ENCODE measurements at regions not wholly inside any gene's neighbourhood (a gene's known extent, or its start where the extent isn't known, plus 50 kb on each side); places are given as distances from the start of the nearest gene placed in this dataset.

DNA sequence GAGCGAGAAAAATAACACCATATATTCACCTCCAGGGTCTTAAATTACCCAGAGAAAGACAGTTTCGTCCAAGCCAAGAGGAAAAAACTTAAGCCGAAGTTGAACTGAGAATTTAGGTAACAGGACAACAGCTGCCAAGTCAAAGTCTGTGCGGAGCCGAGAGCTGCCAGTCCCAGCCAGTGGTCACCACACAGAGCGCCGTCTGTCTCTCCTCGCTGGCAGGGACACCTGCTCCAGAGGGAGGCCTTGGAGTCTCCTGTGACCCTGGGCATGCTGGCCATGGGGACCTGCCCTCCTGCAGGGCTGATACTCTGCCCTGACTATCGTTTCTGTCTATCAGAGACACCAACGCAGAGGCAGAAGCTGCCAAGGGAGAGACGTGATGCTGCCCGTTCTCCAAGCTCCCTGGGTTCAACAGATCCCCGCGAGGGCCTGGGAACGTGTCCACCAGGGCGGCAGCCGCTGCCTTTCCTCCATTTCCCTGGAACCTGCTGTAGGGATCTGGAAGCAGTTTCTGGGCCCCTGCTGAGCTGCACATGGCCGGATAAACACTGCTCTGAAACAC is 341.3 kb downstream of the SMOC2 start:
- H3K27me3 Mint-ChIP-seq, result peaks cover 33% of the 10 kb centered on the region
- DNase-seq, result no peak
- no peak for ATAC-seq
- no peaks in the 10 kb centered on the region for H3K4me1 Mint-ChIP-seq
- H3K4me3 Mint-ChIP-seq, result no peak overlapping the region
- H3K27ac Mint-ChIP-seq, result no peak overlapping the region
- no peaks in the 10 kb centered on the region for H3K36me3 Mint-ChIP-seq (ENCODE audit: low read depth)
- no peaks in the 10 kb centered on the region for H3K9me3 ChIP-seq (ENCODE audit: control insufficient read depth, low read length, poor library complexity, severe bottlenecking)

DNA sequence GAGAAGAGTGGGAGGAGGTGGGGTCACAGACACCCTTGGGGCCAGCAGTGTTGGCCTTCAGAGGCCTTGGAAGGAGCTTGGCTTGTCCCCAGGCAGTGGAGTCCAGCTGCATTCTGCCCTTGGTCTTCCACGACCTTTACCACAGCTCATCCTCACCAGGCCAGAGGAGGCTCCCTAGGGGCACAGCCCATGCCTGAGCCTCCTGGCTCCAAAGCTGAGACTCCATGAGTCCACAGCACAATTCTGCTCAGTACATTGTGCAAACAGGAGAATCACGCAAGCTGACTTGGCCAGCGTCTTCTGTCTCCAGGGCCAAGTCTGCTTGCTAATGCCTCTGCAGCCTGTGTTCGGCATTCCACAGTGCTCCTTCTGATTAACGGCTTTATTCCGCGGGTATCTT is 337.2 kb downstream of the SMOC2 start:
- Mint-ChIP-seq H3K4me1 (no peaks in the 10 kb centered on the region), H3K27me3 (peaks cover 14% of the 10 kb centered on the region), H3K27ac (no peak overlapping the region), H3K4me3 (no peak overlapping the region), H3K36me3 (ENCODE audit: low read depth) (no peaks in the 10 kb centered on the region)
- DNase-seq (no peak), ATAC-seq (no peak)
- H3K9me3 ChIP-seq (ENCODE audit: control insufficient read depth, low read length, poor library complexity, severe bottlenecking), result no peaks in the 10 kb centered on the region

DNA sequence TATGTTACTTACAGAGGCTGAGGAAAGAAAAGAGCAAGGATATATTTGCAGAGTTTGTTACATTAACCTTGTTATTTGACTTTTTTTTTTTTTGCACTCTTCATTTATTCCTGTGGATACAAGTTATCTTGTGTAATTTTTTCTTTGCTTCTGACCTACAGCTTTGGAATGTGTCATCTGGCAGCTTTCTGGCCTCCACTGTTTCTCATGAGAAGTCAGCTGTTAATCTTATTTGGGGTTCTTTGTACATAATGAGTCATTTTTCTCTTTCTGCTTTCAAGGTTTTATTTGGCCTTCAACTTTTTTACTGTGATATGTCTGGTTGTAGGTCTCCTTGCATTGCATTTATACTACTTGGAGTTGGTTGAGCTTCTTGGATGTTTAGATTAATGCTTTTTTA is 333.4 kb downstream of the SMOC2 start:
- Mint-ChIP-seq H3K27ac (no peak overlapping the region), H3K27me3 (peaks cover 14% of the 10 kb centered on the region)
- ATAC-seq, result no peak

DNA sequence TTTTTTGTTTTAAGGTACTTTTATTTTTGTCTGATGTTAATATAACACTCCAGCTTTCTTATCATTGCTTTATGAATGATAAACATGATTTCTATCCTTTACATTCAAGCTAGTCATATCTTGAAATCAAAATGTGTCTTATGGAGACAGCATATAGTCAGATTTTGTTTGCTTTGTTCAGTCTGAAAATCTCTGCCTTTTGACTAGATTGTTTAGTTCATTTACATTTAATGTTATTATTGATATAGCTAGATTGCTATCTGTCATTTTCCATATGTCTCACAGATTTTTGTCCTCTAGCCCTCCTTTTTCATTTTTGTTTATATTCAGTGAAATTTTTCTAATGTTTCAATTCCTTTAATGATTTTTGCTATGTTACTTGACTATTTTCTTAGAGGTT is 332.8 kb downstream of the SMOC2 start:
- ATAC-seq, result no peak
- Mint-ChIP-seq H3K4me3 (no peak overlapping the region), H3K4me1 (no peaks in the 10 kb centered on the region), H3K36me3 (ENCODE audit: low read depth) (no peaks in the 10 kb centered on the region), H3K27me3 (peaks cover 14% of the 10 kb centered on the region), H3K27ac (no peak overlapping the region)
- no peaks in the 10 kb centered on the region for H3K9me3 ChIP-seq (ENCODE audit: control insufficient read depth, low read length, poor library complexity, severe bottlenecking)
- DNase-seq, result no peak

More for the DNA sequence above, 333.4 kb downstream of the SMOC2 start:
- no peak overlapping the region for H3K4me3 Mint-ChIP-seq
- no peaks in the 10 kb centered on the region for H3K4me1 Mint-ChIP-seq
- no peaks in the 10 kb centered on the region for H3K36me3 Mint-ChIP-seq (ENCODE audit: low read depth)
- H3K9me3 ChIP-seq (ENCODE audit: control insufficient read depth, low read length, poor library complexity, severe bottlenecking), result no peaks in the 10 kb centered on the region
- DNase-seq, result no peak

DNA sequence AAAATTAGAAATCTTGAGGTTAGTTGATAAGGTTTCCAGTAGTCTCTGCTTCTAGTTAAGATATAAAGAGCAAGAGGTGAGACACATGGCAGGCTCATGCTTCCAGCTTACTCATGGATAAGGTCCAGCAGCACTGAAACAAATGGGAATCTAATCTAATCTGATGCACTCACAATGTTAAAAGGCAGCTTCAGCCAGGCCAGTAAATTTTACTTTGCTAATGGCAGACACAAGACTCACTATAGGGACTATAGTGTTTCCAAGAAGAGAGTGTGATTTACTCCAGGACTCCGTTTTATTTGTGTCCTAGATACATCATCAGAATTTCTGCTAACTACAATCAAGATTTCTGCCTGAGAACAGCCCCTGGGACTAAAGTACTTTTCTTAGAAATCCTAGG is 324.8 kb downstream of the SMOC2 start:
- Mint-ChIP-seq H3K4me1 (no peaks in the 10 kb centered on the region), H3K27ac (no peak overlapping the region), H3K36me3 (ENCODE audit: low read depth) (no peaks in the 10 kb centered on the region), H3K27me3 (peaks cover 4% of the 10 kb centered on the region), H3K4me3 (no peak overlapping the region)
- no peak for DNase-seq
- no peaks in the 10 kb centered on the region for H3K9me3 ChIP-seq (ENCODE audit: control insufficient read depth, low read length, poor library complexity, severe bottlenecking)
- ATAC-seq, result no peak

DNA sequence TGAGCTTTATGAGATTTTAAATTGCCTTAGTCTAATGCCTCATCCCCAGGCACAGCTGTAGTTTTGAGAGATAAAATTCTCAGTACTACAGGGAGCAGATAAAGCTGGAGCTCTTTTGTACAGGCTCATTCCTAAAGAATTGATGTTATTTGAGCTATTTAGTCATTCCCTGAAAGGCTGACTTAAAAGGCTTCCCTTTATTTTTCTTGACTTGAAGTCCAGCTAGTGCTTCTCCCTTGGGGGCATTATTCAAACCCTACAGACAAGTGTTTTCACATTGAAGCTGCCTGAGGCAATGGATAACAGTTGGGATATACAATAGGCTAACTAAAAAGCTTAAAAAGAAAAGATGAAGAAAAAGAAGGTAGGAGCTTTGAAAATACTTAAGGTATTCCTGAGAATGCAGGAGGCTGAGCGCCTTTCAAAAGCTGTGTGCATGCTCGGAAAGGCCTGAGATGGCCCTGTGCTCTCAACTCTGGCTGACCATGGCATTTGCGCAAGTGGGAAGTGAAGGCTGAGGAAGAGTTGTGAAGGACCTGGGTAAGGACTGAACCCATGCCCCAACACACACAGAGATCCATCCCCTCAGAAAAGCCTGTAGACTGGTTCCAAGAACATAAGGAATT is 315.1 kb downstream of the SMOC2 start:
- no peaks in the 10 kb centered on the region for H3K9me3 ChIP-seq (ENCODE audit: control insufficient read depth, low read length, poor library complexity, severe bottlenecking)
- H3K27ac Mint-ChIP-seq, result no peak overlapping the region
- ATAC-seq, result no peak
- no peaks in the 10 kb centered on the region for H3K4me1 Mint-ChIP-seq
- peaks cover 37% of the 10 kb centered on the region for H3K27me3 Mint-ChIP-seq
- H3K36me3 Mint-ChIP-seq (ENCODE audit: low read depth), result no peaks in the 10 kb centered on the region
- no peak overlapping the region for H3K4me3 Mint-ChIP-seq
- DNase-seq, result no peak

DNA sequence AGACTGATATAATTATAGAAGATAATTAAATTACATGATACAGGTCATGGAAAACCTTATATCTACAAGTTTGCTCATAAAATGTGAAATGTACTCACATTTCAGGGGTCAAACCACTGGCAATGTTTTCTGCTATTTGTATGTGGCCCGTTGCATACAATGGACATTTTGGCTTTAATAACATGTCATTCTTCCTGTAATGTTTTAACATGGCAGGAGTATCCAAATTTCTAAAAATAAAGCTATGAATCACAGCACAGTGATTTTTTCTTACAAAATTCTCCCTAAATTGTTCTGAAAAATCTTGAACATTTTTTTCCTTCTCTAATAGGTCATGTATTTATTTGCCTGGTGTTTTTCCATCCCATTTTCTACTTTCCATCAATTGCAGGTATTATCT is 305.7 kb downstream of the SMOC2 start:
- no peak overlapping the region for H3K27ac Mint-ChIP-seq

DNA sequence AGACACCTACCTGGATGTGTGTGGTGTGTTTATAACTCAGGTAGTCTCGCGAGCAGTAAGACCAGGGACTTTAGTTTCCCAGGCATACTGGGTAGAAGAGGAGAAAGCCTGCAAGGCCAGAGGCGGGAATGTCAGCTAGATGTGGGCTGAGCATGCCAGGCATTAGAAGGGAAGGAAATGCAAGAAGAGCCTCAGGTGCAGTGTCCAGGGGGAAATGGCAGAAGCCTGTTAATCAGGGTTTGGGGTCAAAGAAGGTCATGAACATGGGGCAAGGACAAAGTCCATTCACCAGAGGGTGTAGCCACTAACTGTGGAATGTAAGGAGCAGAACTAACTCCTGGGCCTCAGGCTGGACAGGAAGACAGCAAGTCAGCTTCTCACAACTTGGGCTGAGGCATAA is 305.0 kb downstream of the SMOC2 start:
- no peaks in the 10 kb centered on the region for H3K27me3 Mint-ChIP-seq
- DNase-seq, result no peak
- no peaks in the 10 kb centered on the region for H3K4me1 Mint-ChIP-seq
- H3K9me3 ChIP-seq (ENCODE audit: control insufficient read depth, low read length, poor library complexity, severe bottlenecking), result no peaks in the 10 kb centered on the region
- H3K4me3 Mint-ChIP-seq, result no peak overlapping the region
- no peak overlapping the region for H3K27ac Mint-ChIP-seq
- no peak for ATAC-seq
- peaks cover 3% of the 10 kb centered on the region for H3K36me3 Mint-ChIP-seq (ENCODE audit: low read depth)

More for the DNA sequence above, 305.7 kb downstream of the SMOC2 start:
- Mint-ChIP-seq H3K36me3 (ENCODE audit: low read depth) (peaks cover 3% of the 10 kb centered on the region), H3K4me3 (no peak overlapping the region), H3K27me3 (no peaks in the 10 kb centered on the region), H3K4me1 (no peaks in the 10 kb centered on the region)
- ATAC-seq (no peak), DNase-seq (no peak)
- H3K9me3 ChIP-seq (ENCODE audit: control insufficient read depth, low read length, poor library complexity, severe bottlenecking), result no peaks in the 10 kb centered on the region

DNA sequence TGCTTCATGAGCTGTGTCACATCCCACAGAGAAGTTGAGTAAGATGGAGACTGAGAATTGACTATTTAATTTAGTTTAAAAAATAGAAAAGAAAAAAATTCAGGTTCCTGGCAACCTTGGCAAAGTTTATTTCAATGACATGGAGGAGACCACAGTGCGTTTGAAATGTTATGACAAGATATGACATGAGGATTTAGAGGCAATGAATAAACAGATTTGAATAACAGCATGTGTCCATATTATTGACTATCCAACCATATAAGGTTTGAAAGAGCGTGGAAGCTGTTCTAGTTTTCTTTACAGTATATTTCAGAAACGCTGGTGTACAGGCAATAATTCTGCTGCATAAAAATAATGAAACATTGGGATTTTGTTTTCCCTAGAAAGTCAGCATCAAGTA is 303.9 kb downstream of the SMOC2 start:
- DNase-seq (no peak), ATAC-seq (no peak)
- peaks cover under 1% of the 10 kb centered on the region for H3K36me3 Mint-ChIP-seq (ENCODE audit: low read depth)
- no peaks in the 10 kb centered on the region for H3K4me1 Mint-ChIP-seq
- no peak overlapping the region for H3K27ac Mint-ChIP-seq
- no peaks in the 10 kb centered on the region for H3K27me3 Mint-ChIP-seq
- H3K9me3 ChIP-seq (ENCODE audit: control insufficient read depth, low read length, poor library complexity, severe bottlenecking), result no peaks in the 10 kb centered on the region
- H3K4me3 Mint-ChIP-seq, result no peak overlapping the region

DNA sequence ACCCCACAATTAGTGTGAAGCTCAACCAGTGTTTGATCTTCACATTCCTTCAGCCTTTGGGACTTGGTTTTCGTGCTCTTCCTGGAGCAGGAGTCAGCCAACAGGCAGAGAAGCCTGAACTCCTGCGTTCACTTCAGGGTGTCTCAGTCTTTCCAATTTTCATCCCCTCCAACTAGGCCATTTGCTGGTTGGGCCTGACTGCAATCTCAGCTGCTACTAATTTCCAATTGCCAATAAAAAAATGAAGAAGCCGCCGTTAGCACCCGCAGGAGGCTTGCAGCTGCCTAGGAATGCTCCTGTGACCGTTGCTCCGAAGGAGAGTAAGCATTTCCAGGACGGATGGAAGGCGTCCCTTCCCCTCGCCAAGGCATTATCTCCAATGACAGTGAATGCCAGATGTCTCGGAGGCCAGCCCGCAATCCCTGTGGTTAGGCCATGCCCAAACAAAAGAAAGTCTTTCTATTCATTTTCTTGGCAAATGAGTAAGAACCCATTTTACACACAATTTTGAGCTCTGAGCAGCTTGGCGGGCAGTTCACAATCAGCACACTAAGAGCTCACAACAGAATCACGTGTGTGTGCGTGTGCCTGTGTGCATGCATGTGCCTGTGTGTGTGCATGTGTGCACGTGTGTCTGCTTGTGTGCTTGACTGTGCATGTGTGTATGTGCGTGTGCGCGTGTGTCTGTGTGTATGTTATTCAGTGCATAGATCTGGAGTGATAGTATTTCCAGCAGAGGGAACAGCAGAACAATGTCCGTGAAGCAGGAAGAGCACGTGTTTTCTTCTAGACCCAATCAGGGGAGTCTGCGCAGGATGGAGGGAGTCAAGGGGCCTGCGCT is 301.2 kb downstream of the SMOC2 start:
- no peak for DNase-seq
- Mint-ChIP-seq H3K27ac (no peak overlapping the region), H3K27me3 (no peaks in the 10 kb centered on the region), H3K4me3 (no peak overlapping the region), H3K4me1 (no peaks in the 10 kb centered on the region), H3K36me3 (ENCODE audit: low read depth) (no peaks in the 10 kb centered on the region)
- no peaks in the 10 kb centered on the region for H3K9me3 ChIP-seq (ENCODE audit: control insufficient read depth, low read length, poor library complexity, severe bottlenecking)
- ATAC-seq, result no peak

DNA sequence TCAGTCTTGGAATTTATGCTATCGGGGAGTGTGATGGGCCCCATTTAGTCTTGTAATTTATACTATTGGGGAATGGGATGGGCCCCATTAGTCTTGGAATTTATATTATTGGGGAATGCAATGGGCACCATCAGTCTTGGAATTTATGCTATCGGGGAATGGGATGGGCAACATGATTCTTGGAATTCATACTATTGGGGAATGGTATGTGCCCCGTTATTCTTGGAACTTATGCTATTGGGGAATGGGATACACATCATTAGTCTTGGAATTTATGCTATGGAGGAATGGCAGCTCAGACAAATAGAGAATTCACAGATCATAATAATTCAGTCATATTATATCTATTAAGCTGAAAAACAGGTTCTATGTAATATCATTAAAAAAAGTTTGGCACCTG is 300.3 kb downstream of the SMOC2 start:
- no peaks in the 10 kb centered on the region for H3K27me3 Mint-ChIP-seq
- H3K9me3 ChIP-seq (ENCODE audit: control insufficient read depth, low read length, poor library complexity, severe bottlenecking), result no peaks in the 10 kb centered on the region
- DNase-seq, result no peak
- no peaks in the 10 kb centered on the region for H3K36me3 Mint-ChIP-seq (ENCODE audit: low read depth)
- no peak overlapping the region for H3K4me3 Mint-ChIP-seq
- H3K27ac Mint-ChIP-seq, result no peak overlapping the region
- ATAC-seq, result no peak
- no peaks in the 10 kb centered on the region for H3K4me1 Mint-ChIP-seq

DNA sequence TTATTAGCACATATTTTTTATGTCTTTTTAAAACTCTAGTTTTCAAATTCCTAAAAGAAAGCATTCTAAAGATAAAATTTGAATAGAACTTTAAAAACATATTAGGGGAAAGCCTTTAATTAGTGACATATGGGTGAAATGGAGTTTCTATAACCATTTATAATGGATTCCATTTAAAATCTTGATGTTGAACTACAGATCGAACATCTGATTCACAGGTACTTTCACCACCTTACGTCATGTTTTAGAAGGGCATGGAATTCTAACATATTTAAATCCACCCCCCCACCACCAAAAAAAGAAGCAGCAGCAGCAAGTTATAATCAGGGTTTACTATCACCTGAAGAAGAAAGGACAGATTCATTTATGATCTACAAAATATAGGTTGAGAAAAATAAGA is 298.4 kb downstream of the SMOC2 start:
- H3K9me3 ChIP-seq (ENCODE audit: control insufficient read depth, low read length, poor library complexity, severe bottlenecking), result no peaks in the 10 kb centered on the region
- H3K4me1 Mint-ChIP-seq, result no peaks in the 10 kb centered on the region
- DNase-seq (no peak), ATAC-seq (no peak)
- H3K27ac Mint-ChIP-seq, result no peak overlapping the region
- no peaks in the 10 kb centered on the region for H3K36me3 Mint-ChIP-seq (ENCODE audit: low read depth)
- no peaks in the 10 kb centered on the region for H3K27me3 Mint-ChIP-seq
- H3K4me3 Mint-ChIP-seq, result no peak overlapping the region

DNA sequence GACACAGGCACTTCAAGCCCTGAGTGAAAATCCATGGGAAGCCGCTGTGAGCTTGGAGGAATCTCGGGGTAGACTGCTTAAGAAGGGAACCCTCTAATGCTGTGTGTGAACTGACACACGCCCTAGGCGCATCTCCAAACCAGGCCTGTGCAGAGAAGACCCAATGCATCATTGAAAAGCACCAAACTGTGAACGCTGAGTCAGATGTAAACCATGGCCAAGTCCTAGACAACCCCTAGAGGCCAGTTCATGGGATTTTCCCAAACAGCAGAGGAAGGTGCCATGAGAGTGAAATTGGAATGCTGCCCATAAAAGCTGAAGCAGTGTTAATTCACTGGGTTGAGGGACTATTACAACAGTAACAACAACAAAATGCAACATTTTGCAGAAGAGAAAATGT is 296.5 kb downstream of the SMOC2 start:
- Mint-ChIP-seq H3K27ac (no peak overlapping the region), H3K27me3 (no peaks in the 10 kb centered on the region), H3K4me1 (no peaks in the 10 kb centered on the region), H3K4me3 (no peak overlapping the region), H3K36me3 (ENCODE audit: low read depth) (no peaks in the 10 kb centered on the region)
- no peak for ATAC-seq
- H3K9me3 ChIP-seq (ENCODE audit: control insufficient read depth, low read length, poor library complexity, severe bottlenecking), result no peaks in the 10 kb centered on the region
- DNase-seq, result no peak

DNA sequence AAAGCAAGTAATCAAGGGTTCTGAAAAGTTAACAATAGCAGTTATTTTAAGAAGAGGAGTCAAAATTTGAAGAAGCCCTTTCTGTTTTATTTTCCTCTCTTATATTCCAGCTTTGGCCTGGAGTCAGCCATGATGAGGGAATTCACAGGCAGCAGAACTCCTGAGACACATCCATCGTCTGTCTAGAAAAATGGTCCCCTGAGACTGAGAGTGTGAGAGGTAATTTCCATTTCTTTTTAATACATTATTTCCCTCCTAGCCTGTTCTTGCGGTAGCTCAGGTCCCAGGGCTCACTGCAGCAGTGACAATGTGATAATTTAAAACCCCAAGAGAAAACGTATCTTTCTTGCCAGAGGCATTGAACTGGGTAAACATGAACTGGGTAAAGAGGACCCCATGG is 296.0 kb downstream of the SMOC2 start:
- no peak overlapping the region for H3K4me3 Mint-ChIP-seq
- ATAC-seq (no peak), DNase-seq (no peak)
- no peak overlapping the region for H3K27ac Mint-ChIP-seq
- H3K36me3 Mint-ChIP-seq (ENCODE audit: low read depth), result no peaks in the 10 kb centered on the region
- H3K9me3 ChIP-seq (ENCODE audit: control insufficient read depth, low read length, poor library complexity, severe bottlenecking), result no peaks in the 10 kb centered on the region
- no peaks in the 10 kb centered on the region for H3K27me3 Mint-ChIP-seq
- no peaks in the 10 kb centered on the region for H3K4me1 Mint-ChIP-seq

Measured in T-helper 17 cell (primary cell).